NCI-H1694 (cell line): ENCODE measurements at regions not wholly inside any gene's neighbourhood (a gene's known extent, or its start where the extent isn't known, plus 50 kb on each side); places are given as distances from the start of the nearest gene placed in this dataset.

Experiments
- DNase-seq: peaks from one replicate; lab custom pipeline; 2025; lab: John Stamatoyannopoulos, UW

DNA sequence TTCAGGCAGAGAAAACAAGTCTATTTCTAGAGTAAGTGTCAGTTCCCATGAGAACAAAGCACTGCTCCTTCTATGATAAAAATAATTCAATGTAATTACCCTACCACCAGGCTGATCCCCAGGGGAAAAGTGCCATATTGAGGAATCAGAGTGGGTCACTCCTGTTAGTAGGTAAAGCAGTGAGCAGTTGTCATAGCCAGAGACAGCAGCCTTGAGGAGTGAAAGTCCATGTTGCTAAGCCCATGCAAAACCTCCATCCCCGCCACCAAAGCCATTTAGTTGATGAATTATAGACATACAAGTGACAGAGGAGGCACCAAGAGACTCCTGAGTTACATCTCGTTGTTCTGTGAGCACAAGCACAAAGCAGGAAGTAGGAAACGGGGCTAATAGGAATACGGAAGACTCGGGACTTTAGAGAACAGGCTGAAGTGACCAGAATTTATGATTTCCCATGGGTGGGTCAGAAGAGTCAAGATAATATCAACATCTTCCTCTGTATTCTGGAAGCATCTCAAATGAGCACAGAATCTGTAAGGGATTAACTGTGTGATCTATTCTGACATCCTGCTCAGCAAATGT lies 197.9 kb downstream of the MAFB start:
- no peak for DNase-seq

DNA sequence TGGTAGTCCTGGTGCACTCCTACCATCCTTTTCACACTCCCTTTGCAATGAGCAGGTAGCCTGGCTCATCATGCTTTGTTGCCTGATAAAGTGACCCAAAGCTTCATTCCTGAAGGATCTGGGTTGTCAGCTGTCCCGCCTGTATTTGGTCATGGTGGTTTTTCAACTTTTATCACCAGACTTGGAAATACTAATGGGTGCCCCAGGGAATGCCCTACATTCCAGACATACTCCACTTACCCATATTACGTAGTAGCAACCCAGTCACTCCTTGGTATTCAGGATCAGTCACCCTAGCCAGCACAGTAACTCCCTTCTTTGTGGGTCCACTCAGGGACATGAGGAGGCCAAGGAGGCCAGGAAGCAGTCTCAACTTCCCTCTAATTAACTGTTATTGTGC lies 199.2 kb downstream of the MAFB start:
- DNase-seq: no peak

DNA sequence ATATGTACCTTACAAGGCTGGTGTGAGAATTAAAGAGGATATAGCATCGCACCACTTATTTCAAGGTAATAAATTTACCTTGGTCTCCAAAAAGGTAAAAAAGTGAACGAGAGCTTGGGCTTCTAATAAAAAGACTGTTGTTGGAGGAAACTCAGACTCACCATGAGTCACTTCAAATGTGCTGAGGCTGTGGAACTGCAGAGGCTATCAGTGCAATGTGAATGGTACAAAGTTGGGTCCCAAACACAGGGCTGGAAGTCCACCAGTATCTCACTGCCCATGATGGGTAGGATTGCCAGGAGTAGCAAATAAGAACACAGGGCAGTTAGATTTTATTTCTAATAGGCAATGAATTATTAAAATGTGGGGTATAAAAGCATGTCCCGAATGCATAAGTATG lies 200.6 kb downstream of the MAFB start:
- no peak for DNase-seq

DNA sequence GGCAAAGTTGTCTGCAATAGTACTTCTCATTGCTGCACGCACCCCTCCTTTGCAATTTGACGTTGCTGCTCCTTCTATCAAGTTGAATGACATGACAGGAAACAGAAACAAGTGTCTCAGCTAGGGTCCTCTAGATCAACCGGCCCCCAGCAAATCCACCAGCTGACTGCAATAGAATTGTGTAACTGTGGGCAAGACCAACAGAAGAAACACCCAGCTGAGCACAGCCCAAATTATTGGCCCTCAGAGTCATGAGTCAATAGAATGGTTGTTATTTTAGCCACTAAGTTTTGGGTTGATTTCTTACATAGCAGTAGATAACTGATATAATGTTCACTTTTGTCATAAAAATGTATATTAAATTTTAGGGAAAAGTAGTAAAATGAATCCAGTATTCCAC lies 202.7 kb downstream of the MAFB start:
- no peak for DNase-seq

GRCh38 chr20:40481743-40482458 lies 207.1 kb downstream of the MAFB start:
- no peak for DNase-seq

DNA sequence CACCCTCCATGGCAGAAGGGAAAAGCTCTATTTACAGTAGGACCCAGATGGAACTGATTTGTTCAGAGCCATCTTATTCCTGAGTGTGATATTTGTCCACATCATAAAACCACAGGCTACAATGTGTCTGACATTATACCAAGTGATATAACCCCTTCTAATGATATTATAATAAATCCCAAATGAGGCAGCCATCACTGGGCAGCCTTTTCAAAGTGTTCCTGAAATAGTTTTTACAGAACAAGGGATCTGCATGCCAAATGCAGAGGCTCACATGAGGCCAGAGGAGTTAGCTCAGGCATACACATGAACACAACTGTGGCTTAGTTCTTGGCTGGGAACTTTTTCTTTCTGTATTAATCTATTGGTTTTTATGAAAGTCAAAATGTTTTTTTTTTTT lies 207.7 kb downstream of the MAFB start:
- DNase-seq: no peak

DNA sequence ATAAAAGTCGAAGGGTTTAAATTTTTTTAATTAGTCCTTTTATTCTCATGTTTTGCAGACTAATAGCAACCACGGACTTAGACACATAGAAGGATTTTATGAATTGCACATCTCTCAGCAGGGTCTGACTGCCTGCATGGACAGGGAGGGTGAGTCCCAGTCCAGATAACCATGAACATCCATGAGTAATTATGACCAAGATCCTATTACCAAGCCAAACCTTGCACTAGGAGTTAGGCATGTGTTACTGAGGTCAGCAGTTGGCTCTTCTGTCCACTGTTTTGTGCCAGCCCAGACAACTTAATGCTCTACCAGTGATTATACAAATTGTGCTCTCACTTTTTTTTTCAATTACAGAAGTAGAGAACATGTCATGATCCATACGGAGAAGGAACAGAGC lies 211.2 kb downstream of the MAFB start:
- no peak for DNase-seq

- DNase-seq: no peak
These were observed 212.6 kb downstream of the MAFB start for GRCh38 chr20:40476461-40476860.

DNA sequence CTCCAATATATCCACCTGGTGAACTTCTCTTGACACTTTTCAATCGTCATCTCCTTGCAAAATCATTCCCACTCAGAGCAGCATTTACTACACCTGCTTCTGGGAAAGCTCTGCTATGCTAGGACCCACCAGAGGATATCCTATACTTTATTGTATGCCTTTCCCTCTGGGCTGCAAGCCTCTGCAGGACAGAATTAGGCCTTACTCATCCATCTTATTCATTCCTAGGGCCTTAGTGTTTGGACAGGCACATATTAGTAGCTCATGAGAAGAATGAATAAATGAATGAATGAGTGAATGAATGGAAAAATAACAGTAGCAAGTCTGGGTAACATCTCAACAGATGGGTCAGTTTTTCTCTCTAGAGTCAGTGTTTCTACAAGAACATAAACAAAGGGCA lies 216.1 kb downstream of the MAFB start:
- no peak for DNase-seq

GRCh38 chr20:40471261-40471629 lies 217.8 kb downstream of the MAFB start:
- DNase-seq: no peak

GRCh38 chr20:40470445-40471260 lies 218.4 kb downstream of the MAFB start:
- DNase-seq: no peak

- no peak for DNase-seq
These were observed 220.3 kb downstream of the MAFB start for GRCh38 chr20:40468759-40469158.

DNA sequence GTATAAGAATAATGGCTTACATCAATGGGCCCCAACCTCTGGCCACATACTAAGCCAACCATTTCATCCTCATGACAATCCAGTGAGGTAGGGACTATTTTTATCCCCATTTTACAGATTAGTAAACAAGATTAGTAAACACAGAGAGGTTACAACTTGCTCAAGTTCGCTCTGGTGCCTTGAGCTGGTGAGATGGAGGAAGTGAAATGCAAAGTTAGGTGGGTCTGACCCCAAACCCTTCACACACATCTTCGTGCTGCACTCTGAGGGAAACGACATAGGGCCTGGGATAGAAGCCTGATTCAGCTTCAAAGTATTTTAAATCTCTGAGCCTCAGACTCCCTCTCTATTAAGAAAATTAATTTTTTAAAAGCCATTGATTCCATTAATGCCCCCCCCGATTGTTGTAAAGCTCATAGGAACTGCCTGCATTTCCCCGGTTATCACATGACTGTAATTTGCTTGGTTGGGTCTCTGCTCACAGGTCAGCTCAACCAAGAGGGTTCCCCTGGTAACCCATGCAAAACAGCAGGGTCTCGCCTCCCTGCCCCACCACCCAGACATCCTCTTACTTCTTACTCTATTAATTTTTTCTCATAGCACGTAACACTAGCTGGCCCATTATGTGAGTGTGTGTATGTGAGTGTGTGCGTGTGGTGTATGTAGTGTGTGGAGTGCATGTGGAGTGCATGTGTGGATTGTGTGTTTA lies 221.2 kb downstream of the MAFB start:
- DNase-seq: no peak

DNA sequence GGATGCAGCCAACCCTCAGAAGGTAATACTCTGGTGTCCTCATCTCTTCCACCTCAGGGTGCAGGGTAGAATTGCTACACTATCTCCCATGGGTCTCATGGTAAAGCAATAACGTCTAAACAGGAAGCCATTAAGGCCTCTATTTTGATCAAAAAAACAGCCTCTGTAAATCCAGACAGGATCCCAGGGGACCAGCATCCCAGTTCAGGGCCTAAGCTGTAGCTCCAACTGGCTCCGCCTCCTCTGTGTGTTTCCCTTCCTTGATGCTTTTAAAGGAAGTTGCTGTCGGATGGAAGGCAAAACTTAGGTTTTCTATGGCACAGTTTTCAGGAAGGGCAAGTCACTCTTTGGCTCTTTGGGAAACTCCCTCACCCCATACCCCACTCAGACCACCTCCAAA lies 222.0 kb downstream of the MAFB start:
- no peak for DNase-seq

- no peak for DNase-seq
These were observed 224.3 kb downstream of the MAFB start for GRCh38 chr20:40464731-40465208.

- no peak for DNase-seq
These were observed 225.9 kb downstream of the MAFB start for GRCh38 chr20:40463171-40463570.

GRCh38 chr20:40462566-40462965 lies 226.5 kb downstream of the MAFB start:
- DNase-seq: no peak

- DNase-seq: no peak
These were observed 229.7 kb downstream of the MAFB start for GRCh38 chr20:40459299-40459698.

DNA sequence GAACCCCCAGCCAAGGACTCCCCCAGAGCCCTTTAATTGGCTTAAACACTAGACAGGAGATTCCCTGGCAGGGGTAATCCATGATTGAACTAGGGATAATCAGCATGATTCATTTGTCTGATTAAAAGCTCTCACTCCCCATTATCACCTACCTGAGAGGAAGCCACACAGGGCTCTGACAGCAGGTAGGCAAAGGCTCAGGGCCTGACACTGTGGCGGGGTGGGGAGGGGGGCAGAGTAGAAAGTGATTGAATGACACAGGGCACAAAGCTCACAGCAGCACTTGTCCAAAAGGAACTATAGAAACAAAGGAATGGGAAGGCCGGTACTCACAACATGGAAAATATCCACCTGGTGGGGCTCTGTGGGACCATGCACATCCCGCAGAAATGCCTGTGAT lies 231.6 kb downstream of the MAFB start:
- DNase-seq: no peak

DNA sequence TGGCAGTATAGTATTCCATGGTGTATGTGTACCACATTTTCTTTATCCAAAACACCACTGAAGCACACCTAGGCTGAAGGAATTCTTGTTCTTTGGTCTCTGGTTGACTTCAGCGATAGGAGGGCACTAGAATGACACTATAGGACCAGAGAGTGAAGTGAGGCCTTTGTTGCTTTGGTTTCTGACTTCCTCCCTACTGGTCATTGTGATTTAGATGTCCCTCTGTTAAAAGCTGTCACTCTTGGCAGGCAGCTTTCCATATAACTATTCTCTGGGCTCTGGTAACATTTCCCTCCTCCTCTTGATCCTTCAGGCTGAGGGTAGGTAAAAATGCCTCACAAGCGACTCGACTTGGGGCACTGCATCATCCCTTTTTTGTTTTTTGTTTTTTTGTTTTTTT lies 236.3 kb downstream of the MAFB start:
- no peak for DNase-seq

DNA sequence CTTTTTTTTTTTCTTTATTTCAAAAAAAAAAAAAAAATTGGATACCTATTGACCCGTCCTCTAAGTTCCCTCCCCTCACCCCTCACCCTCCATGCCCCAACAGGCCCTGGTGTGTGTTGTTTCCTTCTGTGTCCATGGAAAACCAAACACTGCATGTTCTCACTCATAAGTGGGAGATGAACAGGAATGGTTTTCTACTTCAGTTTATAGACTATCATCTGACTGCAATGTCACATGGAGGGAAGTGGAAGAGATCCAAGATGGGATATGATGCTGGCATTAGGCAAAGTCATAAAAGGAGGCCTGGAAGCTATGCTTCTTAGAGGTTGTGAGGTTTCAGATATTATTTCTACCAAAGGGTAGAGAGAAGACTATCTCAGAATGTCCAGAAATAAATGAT lies 237.5 kb downstream of the MAFB start:
- no peak for DNase-seq

DNA sequence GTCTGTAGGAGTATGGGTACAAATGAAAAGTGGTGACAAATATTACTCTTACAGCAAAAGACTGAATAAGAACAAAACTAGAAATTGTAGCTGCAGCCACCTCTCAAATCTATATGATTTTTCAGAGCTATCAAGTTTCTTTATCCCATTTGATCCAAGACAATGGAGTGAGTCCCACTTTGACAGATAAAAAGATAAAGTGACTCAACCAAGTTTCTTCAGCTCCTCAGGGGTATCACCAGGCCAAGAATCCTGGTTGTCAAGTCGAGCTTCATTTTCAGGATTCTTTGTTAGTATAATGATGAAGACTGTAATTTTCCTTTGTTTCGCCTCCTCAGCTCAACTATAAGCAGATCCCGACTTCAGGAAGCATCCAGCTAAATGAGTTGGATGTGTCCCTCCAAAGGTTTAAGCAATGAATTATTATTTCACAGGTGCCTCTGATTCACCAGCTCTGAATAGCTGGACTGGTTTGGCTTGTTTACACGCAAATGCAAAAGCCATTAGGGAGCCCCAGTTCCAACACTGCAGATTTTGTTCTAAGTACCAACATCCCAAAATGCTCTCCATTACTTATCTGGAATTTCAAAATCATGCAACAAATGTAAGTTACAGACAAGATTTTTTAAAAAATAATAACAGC lies 238.9 kb downstream of the MAFB start:
- DNase-seq: no peak
